ENCODE measurements at regions not wholly inside any gene's neighbourhood (a gene's known extent, or its start where the extent isn't known, plus 50 kb on each side); places are given as distances from the start of the nearest gene placed in this dataset.

DNA sequence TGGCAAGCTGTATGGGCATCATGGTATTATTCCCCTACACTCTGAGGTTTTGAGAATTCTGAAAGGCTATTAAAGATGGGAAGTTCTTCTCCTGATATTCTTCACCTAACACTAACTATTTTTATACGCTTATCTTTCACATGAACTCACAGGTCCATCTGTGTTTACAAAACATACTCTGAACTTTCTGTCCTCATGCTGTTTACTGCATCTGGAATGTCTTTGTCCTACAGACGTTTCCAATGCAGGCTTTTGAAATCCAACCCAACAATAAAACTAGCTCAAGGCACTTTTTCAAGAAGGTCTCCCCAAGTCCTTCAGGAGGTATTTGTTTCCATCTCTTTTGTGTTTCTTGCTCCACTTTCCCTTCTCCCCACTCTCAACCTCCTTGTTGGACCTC is 60.5 kb upstream of the MLIP start:
- TF ChIP-seq CTCF (IDR thresholded peaks at IDR 0.05; ENCODE audit: insufficient read depth, low read depth, low read length): no peak
- TF ChIP-seq EZH2 (IDR thresholded peaks at IDR 0.05; ENCODE audit: insufficient read depth, low read length): no peak

Data from astrocyte (in vitro differentiated cells and primary cell).